Stimulated activated CD4-positive, alpha-beta T cell treated with anti-CD3 and anti-CD28 coated beads, Interleukin-2, amount 100 ng/mL, for 48 hours (primary cell): ENCODE measurements at regions not wholly inside any gene's neighbourhood (a gene's known extent, or its start where the extent isn't known, plus 50 kb on each side); places are given as distances from the start of the nearest gene placed in this dataset.

Source experiments
- DNase-seq, 2 donors: peaks; one replicate each; pipeline ENCODE4 v3.0.0-alpha.2; 2020

DNA sequence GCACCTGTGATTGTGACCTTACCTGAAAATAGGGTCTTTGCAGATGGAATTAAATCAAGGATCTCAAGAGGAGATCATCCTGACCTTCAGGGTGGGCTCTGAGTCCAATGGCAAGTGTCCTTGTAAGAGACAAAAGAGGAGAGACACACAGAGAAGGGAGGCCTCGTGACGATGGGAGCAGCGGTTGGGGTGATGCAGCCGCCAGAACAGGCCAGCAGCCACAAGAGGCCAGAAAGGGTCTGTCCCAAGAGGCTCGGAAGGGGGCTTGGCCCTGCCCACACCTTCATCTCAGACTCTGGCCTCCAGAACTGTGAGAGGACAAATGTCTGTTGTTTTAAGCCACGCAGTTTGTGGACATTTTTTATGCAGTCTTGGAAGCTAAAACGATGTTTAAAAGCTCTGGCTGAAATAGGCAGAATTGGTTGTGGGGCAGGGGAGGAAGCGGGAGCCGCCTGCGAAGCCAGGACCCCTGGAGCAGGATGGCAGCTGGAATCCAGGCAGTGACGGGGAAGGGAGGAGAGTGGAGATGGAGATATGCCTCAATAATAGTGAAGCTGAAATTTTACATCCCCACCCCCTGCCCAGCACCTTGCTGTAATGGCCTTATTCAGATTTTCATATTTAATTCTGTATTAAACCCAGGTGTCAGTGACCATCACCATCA, 216.4 kb downstream of the ANKRD60 start:
- no peak for DNase-seq

DNA sequence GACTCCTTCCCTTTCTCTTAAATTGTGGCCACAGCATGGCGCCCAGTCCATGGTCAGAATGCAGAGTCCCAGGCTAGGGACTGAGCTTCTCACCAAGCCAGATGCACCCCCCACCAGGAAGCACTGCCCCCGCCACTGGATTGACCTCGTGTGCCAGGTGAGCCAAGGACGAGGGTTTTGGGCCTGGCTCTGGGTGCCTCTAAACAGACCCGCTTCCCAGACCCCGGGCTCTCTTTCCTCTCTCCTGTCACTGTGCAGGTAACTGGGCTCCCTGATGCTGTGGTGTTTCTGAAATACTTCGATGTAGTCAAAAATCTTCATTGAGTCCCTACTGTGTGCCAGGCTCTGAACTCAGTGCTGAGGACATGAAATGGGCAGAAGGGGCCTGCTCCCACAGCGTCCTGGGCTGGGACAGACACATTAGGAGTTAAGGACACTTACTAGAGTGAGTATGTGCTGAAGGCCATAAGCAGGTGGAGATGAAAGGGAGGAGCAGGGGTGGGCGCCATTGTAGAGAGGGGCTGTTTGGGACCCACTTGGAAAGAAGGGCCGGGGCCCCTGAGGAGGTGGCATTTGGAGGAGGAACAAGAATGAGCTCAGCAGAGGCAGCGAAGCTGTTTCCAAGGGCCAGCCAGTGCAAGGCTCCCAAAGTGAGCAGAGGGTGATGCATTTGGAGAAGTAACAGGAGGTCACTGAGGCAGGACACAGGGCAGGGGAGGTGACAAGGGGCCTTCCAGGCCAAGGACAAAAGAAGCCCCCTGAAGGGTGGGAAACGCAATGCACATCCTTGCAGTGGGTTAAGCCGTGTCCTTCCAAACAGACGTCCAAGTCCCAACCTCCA, 217.1 kb downstream of the ANKRD60 start:
- no peak for DNase-seq

DNA sequence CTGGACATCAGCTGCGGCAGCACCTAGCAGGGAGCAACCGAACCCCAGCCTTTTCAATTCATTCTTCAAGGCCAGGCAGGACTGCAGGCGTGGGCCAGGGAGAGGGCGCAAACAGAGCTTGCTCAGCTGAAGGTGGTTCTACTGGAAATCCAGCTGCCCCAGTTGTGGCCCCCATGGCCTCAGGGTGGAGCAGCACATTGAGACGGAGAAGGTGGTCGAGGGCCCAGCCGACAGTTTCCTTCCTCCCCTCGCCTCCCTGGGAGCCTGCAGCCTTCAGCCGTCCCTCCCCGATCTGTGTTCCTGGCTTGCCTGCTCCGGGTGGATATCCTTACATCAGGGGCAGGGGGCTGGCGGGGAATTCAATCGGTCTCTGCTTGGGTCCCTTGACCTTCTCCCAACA, 217.8 kb downstream of the ANKRD60 start:
- no peak for DNase-seq

DNA sequence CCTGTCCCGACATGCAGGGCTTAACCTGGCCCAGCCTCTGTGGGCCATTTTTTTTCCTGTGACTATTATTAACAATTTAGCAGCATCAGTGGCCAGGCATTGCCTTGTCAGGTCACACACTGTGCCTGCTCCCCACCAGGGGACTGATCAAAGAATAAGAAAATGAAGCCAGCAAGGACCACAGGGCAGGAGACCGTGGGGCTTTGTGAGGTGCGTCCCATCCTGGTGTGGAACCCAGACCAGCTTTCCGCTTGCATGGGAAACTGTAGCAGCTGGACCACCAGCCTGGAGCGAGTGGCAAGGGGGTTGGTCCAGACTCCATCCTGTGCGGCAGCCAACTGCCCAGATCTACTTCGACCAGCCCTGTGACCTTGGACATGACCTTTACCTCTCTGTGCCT, 218.3 kb downstream of the ANKRD60 start:
- DNase-seq = no peak

DNA sequence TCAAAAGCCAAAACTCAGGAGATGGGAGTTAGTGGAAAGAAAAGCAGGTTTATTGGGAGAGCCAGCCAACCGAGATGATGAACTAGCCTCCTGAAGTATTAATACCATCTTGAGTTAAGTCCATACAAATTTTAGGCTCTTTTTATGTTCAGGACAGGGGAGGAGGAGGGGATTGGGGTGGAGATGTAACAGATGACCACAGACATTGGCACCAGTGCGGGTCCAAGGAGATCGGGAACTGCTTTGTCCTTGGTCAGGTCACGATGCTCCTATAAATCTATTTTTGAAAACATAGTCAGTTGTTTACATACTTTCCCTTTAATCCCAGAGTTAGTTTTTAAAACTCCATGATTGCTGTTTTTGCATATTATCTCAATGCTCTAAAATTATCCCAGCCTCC, 219.6 kb downstream of the ANKRD60 start:
- no peak for DNase-seq

DNA sequence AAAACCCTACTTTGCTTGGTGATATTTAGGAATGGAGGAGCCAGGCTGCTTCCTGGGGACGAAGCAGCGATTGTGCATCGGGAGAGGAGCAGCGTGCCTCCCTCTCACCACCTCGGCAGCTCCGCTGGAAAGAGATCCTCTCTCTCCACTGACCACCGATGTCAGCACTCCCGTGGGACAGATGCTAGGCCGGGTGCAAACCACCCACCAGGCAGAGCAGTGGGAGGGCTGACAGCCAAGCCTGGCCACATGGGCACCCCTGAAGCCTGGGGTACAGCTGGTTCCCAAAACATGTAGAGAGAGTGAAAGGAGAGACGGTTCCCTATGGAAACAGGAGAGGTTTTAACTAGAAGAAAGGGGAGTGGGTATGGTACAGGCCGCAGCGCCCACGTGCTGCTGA, 220.0 kb downstream of the ANKRD60 start:
- no peak for DNase-seq

DNA sequence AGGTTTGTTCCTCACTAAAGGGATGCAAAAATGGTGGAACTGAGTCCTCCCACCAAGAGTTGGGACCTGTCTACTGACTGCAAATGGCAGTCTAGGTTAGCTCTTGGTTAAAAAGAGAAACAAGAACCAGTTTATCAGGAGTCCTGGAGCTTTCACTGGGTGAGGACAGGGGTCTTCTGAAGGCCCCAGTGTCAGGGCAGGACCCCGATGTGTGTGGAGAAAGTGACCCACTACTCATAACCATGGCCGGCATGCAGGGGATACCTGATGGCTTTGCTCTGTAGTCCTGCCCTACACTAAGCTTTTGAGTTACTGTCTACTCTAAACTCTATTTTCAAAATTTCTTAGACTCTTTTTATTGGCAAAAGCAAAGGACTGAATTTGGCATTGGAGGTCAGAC, 220.5 kb downstream of the ANKRD60 start:
- DNase-seq = no peak

DNA sequence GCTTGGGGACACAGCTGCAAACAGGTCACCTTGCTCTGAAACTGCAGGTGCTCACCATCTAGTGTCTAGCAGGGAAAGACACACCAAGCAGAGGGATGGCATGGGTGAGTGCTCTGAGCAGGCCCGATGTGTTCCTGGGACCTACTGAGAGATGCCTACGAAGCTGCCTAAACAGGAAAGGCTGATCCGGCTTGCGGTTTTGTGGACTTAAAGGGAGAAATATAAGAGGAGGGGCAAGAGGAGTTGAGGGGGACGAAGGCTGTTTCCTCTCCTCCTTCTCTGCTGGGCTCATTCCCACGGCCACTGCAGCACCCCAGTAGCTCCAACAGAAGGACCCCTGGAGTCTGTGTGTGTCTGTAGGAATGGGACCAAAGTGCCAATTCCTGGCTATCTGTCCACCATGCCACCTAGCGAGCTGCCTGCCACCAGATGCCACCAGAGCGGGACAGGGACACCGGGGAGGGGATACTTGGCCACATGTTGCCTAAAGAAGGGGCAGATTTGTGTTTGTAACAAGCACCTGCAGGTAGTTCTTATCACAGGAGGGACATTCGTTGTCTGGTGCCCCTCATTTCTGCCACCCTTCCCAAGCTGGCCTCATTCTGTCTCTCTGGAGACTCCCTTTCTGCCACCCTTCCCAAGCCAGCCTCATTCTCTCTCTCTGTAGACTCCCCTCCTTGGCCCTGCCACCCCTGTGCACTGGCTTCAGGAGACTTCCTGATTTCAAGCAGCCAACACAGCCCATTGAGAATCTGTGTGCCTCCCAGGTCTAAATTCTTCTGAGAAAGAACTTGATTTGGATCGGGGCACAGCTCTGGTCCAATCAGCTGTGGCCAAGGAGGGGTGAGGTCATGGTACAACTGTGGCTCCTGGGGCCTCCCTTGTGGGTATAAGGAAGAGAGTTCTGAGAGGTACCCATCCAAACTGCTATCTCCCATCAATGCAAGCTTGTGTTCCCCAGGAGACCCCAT, 221.8 kb downstream of the ANKRD60 start:
- DNase-seq = no peak

DNA sequence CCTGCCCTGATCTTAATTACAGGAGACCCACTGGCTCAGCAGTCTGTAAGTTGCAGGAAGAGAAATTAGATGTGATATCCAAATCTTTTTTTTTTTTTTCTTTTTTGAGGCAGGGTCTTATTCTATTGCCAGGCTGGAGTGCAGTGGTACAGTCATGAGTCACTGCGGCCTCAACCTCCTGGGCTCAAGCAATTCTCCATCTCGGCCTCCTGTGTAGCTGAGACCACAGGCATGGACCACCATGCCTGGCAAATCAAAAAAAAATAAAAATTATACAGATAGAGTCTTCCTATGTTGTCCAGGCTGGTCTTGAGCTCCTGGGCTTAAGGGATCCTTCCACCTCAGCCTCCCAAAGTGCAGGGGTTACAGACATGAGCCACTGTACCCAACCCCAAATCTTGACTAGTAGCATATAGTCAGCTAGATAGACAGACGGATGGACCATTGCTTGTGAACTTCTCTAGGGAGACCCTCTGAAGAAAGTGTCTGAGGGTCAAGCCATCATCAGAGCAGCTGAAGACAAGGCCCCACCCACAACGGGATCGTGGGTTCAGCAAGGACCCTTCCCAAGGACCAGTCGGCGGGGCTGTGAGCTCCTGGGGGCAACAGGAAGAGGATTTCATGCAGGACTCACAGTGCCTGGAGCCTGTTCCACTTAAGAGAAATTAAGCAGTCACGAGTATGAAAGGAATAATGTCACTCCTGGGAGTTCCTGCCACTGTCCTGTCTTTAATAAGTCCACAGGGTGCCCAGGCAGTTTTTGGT, 222.7 kb downstream of the ANKRD60 start:
- no peak for DNase-seq

DNA sequence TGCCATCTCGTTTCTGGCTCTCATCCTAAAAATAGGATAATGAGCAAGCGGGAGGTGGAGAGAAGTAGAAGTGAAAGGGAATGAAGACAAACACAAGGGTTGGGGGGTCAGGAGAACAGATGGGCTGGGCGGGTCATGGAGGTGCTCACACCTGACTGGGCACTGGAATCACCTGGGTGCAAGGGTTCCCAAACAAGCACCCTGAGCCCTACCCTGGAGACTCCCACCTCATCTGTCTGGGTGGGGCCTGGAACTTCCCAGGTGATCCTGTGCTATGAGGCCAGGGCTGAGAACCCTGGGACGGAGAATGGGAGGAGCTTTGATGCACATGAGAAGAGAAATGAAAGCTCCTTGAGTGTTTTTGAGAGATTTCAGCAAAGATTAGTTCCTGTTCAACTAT, 223.6 kb downstream of the ANKRD60 start:
- DNase-seq = no peak

DNA sequence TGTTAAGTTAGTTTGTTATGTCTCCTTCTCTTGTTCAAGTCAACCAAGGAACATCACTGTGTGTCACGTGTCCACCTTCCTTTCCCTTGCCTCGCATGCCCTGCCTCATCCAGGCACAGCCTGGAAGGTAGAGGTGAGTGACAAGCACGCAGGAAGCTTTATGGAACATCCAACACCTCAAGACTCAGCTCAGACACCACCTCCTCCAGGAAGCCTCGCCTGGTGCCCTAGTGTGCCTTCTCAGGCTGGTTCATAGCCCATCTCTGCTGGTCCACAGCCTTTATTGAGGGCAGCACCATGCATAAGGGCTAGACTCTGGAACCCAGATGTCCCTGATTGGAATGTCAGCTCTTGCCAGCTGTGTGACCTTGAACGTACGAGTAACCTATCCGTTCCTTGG, 224.3 kb downstream of the ANKRD60 start:
- no peak for DNase-seq

DNA sequence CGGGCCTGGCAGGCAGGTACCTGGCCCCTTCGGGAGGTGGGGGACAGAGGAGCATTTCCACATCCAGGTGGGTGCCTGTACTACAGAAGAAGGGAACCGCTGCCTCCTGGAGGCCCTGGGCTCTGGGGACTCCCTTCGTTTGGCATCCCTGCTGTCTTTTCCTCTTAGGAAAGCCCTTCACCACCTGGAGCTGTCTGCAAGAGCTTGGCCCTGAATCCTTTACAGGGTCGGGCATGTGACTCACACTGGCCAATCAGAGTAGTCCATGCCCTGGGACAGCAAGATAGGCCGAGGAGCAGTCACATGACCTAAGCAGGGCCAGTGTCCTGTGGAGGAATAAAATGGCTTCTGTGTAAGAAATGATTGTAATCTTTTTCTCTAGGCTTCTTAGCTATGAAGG, 224.9 kb downstream of the ANKRD60 start:
- DNase-seq = no peak

DNA sequence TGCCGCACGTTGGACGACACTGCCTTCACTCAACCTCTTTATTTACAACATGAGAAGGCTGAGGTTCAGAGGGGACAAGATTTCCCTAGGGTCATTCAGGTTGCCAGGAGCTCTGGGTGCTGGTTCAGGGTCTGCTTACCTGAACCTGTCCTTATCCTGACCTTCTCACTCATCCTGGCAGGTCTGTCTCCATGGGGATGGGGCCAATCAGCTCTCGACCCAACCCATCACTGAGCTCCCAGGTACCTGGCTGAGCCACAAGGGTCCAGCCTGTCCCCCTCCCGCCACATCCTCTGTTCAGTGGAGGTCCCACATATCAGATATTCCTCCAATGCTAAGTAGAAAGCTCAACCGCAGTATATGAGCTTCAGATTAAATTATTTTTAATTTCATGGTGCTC, 225.6 kb downstream of the ANKRD60 start:
- DNase-seq = no peak

DNA sequence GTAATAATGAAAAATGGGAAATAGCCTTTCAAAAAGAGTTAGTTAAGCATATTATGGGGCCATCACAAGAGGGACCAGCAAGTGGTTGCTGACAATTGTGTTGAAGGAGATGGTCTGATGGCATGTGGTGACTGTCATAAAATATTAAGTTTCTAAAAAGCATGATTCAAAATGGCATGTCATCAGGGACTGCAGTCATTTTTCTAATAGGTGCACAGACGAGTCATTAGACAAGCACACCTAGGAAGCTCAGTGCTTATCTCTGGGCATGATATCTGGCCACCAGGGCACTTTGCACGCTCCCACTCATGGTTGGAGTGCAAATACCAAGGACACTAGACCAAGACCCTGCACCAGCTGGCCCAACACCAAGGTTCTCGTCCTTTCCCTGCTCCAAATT, 226.5 kb downstream of the ANKRD60 start:
- no peak for DNase-seq

DNA sequence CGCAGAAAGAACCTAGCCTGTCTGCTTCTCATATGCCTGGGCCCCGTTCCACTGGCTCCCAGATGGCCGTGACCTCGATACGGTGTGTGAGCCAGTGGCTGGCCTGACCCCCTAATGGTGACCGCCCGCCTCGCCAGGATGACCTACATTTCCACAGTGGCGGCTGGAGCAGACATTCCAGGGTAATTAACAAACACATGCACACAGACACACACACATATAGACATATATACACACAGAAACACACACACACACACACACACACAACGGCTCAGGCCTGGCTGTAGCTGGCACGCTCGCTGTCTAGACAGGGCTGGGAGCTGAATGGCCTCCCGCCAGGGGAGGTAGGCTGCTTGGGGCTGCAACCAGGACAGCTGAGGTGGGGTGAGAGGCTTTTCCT, 227.1 kb downstream of the ANKRD60 start:
- no peak for DNase-seq

DNA sequence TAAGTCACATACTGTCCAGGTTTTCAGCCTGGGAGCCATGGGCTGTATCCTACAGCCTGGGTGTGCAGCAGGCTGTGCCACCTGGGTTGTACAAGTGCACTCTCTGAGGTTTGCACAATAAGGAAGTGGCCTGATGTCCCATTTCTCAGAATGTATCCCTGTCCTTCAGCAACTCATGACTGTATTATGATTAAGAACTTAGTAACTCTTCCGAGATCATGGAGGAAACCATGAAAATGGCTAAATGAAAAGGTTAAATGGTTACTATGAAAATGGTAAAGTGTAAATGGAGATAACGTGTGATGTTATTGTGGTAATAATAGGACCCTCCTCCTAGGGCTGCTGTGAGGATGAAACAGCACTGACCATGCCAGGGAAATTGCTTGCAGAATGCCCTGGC, 227.6 kb downstream of the ANKRD60 start:
- DNase-seq = no peak

DNA sequence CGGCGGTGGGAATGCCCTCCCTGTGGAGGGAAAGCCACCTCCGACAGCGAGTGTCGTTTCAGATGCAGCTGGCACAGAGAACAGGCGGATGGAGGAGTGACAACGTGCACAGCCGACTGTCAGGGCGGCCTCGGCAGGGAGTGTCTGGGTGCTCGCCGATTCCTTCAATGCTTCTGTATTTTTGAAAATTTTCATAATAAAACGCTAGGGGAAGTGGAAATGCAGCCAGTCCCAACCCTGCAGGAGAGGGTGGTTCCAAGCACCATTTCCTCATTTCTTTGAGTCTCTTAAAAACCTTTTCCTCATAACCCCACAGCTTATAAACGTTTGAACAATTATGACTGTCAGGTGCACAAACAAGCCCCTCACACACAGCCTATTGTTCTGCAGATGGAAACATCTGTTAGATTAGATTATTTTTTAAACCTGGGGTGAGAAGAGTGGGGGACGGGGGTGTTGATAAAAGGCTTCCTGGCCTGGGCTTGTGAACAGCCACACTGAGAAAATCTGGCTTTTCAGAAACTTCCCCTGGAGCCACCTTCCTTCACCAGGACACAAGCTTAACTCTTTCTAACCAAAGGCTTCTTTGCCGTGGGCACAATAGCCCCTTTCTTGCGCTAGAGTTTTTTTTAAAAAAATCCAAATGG, 228.9 kb downstream of the ANKRD60 start:
- DNase-seq = no peak

DNA sequence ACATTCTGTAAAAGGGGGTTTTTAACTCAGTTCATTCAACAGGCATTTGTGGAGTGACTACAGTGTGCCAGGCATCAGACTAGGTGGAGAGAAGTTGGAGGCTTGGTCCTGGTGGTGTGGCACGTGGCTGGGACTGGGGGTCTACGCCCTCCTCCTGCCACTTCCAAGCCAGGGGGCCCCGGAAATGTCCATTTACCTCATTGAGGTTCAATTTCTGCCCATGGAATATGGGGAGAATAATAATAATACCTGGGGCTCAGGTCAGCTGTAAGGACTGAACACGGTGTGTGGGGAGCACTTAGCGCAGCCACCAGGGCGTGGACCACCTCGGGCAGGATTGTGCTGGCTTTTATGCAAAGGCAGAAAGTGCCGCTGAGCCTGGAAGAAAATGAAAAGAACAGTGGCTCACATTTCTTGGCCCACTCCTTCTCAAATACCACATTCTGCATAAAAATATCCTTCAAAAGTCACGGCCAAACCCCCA, 229.4 kb downstream of the ANKRD60 start:
- DNase-seq = no peak

DNA sequence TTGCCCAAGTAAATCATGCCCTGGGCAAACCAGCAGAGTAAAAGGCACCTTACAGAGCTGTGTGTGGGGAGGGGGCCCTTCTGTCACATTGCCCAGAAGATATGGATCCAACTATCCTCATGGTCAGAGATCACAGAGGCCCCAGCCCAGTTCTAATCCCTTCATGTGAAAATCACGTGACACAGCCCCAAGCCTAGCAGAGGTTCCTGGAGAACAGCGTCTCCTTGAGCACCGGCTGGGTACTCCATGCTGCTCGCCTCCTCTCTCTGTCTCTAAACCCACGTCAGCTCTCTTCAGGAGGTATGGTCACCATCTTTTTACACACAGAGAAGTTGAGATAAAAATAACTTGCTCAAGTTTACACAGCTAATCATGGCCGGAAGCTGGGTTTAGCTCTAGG, 230.2 kb downstream of the ANKRD60 start:
- no peak for DNase-seq

DNA sequence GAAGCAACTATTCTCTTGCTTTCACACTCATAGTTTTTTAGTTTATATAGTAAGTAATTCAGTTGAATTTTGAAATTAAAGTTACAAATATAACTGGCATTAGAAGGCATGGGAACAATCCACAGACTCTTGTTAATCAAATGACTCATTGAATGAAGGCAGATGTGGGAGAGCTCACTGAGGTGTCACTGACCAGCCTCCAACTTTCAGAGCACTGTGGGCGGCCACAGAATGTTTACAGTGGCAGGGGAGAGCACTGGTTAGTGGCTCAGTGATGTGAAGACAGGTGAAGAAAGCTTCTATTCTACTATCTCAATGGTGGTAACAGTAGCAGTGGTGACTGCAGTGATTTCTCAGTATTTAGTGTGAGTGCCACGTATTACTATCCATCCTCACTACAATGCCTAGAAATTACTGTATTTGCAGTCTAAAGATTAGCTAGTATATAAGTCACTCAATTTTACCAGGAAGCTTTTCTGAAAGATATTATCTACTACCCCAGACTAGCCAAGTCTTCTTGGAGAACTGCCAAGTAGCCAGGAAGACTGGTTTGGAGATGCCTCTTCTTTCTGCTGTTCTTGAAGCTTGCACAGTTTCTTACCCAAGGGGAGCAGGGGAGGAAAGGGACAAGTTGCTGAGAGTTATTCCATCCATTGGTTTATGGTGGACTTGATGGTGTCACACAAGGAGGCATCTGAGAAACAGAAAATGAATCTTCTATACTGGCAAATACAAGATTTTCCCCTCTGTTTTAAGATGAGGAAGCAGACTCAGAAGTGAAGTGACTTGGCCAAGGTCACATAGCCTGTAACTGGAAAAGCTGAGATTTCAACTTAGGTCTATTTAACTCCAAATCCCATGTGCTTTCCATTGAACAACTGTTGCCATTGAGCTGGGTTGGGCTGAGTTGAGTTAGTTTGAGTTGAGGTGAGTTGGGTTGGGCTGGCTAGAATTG, 231.2 kb downstream of the ANKRD60 start:
- DNase-seq = no peak

DNA sequence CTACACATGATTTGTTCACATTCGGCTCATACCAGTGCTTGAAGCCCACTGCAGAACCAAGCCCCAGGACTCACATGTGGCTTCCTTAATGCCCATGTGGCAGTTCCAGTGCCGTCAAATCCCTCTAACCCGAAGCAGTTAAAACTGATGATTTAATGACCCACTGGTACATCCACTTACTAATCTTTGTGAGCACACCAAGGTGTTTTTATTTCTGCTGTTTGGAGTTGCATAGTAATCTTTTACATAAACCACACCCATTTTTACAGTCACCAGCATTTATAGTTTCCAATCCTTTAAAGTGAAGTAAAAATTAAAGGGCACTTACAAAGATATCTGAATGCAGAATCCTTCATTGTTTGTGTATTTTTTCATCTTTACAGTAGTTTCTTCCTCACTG, 232.0 kb downstream of the ANKRD60 start:
- DNase-seq = no peak
